ENCODE measurements at regions not wholly inside any gene's neighbourhood (a gene's known extent, or its start where the extent isn't known, plus 50 kb on each side); places are given as distances from the start of the nearest gene placed in this dataset.

DNA sequence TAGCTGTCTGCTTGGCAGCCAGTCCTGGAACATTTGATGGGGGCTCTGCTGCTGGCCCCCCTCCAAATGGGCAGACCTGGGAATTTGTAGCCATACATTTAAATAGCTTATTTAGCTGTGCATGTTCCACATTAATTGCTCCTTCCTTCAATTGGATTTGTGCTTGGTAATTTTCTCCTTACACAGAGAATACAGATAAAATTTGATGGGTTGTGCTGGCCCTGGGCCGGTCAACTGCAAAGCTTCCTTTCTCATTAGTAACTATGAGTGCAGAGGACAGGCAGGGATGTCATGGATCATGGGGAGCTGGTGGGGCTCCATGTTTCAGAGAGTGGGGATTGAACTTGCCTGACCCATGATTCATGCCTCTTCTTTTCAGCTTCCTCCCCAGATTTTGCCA is 201.5 kb upstream of the GHITM start:
- no peak for ATAC-seq
- no peak overlapping the region for H3K27ac Mint-ChIP-seq
- H3K9me3 Mint-ChIP-seq: no peaks in the 10 kb centered on the region
- no peaks in the 10 kb centered on the region for H3K36me3 Mint-ChIP-seq
- no peak for DNase-seq (ENCODE audit: low spot score in 2 of 2)

DNA sequence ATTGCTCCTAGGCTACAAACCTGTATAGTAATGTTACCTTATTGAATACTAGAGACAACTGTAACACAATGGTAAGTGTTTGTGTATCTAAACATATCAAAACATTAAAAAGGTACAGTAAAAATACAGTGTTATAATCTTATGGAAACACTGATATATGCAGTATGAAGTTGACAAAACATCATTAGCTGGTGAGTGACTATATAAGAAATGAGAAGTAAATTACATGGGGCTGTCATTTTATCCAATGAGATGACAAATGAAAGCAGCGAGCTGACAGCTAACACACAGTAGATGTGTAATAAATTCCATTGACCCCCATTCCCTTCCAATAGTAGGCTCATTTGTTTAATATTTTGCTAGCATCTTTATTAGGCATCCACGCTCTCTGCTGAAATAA is 198.1 kb upstream of the GHITM start:
- H3K9me3 Mint-ChIP-seq: no peaks in the 10 kb centered on the region
- DNase-seq (ENCODE audit: low spot score in 2 of 2) (no peak), ATAC-seq (no peak)
- no peak overlapping the region for H3K27ac Mint-ChIP-seq
- H3K36me3 Mint-ChIP-seq: no peaks in the 10 kb centered on the region

DNA sequence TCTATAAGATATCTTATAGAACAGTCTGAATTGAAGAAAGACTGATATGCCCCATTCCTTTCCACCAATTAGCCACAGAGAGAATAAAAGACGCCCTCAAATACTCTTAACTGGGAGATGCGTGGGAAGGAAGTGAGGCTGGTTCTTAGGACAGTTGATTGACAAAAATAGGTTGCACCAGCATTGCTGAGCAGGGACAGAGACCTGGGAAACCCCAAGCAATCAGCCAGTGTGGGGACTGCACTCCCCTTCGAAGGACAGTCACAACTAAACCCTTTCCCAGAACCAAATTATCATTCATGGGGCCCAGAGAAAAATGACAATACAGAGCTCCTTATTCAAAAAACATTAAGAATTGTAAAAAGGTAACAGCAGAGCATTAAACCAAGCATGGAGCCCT is 196.9 kb upstream of the GHITM start:
- no peaks in the 10 kb centered on the region for H3K9me3 Mint-ChIP-seq
- no peaks in the 10 kb centered on the region for H3K36me3 Mint-ChIP-seq
- ATAC-seq: no peak
- DNase-seq (ENCODE audit: low spot score in 2 of 2): no peak
- no peak overlapping the region for H3K27ac Mint-ChIP-seq

DNA sequence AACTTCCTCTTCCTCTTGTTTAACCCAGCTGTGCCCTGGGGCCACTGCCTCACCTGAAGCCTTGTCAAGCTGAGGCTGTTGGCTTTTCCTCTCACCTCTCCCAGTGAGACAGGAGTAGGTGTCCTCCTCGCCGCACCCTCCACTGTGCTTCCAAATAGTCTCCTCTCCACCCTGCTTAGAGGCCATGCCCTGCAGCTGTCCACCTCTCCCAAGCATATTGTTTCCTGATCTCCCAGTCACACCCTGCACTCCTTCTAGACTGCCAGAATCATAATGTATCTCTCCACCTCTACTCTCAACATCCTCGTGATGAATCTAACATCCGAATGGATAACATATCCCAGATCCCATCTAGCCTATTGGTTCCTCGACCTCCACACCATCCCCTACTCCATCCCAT is 196.3 kb upstream of the GHITM start:
- no peak for DNase-seq (ENCODE audit: low spot score in 2 of 2)
- ATAC-seq: no peak

DNA sequence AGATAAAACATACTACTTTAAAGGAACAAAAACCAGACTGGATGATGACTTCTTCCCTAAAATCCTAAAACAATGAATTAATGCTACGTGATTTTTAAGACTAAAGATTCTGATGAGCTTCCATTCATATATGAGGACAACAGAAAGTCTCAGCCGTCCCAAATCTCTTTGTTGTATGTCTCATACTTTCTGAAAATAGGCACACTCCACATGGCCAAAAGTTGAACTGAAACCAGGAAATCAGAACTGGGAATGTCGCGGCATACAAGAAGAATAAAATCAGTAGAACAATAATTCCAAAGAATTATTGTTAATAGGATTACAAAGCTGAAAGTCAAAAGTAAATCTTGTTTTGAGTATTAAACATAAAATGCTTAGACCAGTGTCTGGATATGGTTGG is 195.4 kb upstream of the GHITM start:
- Mint-ChIP-seq H3K36me3 (no peaks in the 10 kb centered on the region), H3K27ac (no peak overlapping the region), H3K9me3 (no peaks in the 10 kb centered on the region)
- DNase-seq (ENCODE audit: low spot score in 2 of 2) (no peak), ATAC-seq (no peak)

More for the DNA sequence above, 196.3 kb upstream of the GHITM start:
- Mint-ChIP-seq H3K36me3 (no peaks in the 10 kb centered on the region), H3K27ac (no peak overlapping the region), H3K9me3 (no peaks in the 10 kb centered on the region)

DNA sequence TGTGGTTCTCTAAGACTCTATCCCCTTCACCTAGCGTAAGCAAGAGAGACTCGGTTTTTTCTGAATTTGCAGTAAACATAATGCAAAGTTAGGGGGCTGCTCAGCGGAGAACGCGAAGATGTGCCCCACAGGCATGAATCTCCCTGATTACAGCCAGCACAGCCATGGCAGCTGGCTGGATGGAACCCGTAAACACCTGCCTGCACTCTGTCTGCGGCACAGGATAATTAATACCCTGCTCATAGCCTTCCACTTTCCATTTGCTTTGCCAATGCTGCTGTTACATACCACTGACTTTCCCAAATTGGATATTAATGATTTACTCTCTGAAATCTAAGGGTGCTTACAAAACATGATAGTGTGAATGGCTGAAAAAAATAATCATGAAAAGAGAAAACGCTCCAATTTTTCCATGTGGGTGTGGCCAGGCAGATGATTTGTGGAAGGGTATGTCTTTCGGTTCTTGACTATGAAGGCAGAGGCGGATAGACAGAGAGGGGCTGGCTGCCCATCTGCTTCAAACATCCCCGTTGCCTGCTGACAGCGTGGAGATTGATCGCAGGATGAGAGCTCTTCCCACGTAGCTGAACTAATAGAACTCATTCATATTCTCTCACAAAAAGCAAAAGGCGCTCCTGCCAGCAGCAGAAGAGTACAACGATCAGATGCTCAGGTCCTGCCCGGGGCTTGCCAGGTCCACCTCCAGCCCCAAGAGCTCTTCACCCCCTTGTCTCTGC is 193.2 kb upstream of the GHITM start:
- ATAC-seq (no peak), DNase-seq (ENCODE audit: low spot score in 2 of 2) (no peak)
- Mint-ChIP-seq H3K36me3 (no peaks in the 10 kb centered on the region), H3K9me3 (no peaks in the 10 kb centered on the region), H3K27ac (no peak overlapping the region)

DNA sequence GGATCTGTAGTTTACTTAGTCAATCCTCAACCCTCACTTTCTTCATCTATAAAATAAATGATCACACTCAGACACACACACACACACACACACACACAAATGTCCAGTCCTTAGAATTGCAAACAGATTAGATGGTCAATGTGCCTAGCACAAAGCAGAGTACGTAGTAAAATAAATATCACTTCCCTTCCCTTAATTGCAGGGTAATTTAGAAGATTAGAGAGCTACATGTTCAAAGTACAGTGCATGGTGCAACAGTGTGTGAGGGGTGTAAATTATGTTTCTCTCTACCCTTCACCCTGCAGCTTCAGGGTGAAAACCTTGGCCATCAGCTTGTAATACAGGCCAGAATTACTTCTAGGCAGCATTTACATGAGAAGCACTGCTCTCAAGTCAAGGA is 187.0 kb upstream of the GHITM start:
- no peak for ATAC-seq
- DNase-seq (ENCODE audit: low spot score in 2 of 2): no peak
- no peaks in the 10 kb centered on the region for H3K9me3 Mint-ChIP-seq
- H3K27ac Mint-ChIP-seq: no peak overlapping the region
- H3K36me3 Mint-ChIP-seq: no peaks in the 10 kb centered on the region

DNA sequence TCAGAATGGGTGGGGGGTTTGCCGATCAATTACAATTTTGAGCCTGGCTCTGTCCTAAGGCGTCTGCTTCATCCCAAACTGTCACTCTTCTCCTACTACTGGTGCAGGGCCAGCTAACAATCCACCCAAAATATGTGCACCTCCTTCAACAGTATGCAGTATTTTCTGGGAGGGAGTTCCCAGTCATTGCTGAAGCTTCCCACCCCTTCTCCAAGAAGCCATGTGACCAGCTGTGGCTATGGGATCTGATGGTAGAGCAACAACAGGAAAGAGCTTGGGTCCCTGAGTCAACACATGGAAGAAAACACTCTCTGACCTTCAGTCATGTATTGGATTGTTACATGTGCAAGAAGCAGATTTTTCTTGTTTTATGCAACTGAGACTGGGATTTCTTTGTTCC is 185.7 kb upstream of the GHITM start:
- DNase-seq (ENCODE audit: low spot score in 2 of 2): no peak
- no peak for ATAC-seq
- no peaks in the 10 kb centered on the region for H3K9me3 Mint-ChIP-seq
- H3K36me3 Mint-ChIP-seq: no peaks in the 10 kb centered on the region
- H3K27ac Mint-ChIP-seq: no peak overlapping the region

DNA sequence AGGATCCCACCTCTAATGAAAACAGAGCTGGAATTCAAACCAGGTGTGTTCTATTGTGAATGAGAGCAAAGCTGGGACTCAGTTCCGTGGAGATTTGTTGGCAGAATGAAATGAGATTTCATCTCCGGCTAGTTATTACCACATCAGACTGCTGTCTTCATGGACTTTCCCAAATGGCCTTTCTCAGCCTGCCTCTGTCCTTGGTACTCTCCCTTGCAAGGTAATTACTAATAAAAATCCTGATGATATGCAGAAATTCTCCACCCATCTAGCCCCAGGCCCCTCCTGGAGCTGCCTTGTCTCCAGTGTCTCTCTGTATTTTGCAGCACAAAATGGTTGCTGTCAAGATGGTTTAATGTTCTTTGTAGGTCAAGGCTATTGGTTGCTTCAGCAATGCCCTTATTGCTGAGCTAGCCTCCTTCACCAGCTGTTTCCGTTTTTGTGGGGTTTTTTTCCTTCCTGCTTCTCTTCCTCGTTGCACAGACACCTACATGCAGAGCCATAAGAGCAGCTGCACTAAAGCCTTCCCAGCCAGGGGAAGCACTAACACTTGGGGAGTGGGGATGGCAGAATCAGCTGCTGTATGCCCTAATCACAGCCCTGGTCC is 185.0 kb upstream of the GHITM start:
- H3K9me3 Mint-ChIP-seq: no peaks in the 10 kb centered on the region
- no peak overlapping the region for H3K27ac Mint-ChIP-seq
- no peak for DNase-seq (ENCODE audit: low spot score in 2 of 2)
- H3K36me3 Mint-ChIP-seq: no peaks in the 10 kb centered on the region
- ATAC-seq: no peak

DNA sequence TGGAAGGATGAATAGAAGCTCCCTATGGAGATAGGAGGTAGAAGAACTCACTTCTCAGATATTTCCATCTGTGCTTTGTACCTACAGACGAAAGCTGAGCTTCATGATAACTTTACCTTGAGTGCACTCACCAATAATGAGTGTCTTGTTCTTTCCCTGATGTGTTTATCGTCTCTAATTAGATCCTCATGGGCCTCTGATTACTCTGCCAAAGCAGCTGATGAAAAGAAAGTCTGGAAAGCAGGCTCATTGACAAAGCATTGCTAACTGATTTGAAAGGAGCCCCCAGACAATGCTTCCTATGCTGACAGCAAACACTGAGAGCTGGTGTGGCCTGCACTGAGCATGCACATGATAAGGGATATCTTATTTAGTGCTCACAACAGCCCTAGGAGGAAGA is 183.9 kb upstream of the GHITM start:
- ATAC-seq (no peak), DNase-seq (ENCODE audit: low spot score in 2 of 2) (no peak)
- no peaks in the 10 kb centered on the region for H3K36me3 Mint-ChIP-seq
- no peaks in the 10 kb centered on the region for H3K9me3 Mint-ChIP-seq
- no peak overlapping the region for H3K27ac Mint-ChIP-seq

DNA sequence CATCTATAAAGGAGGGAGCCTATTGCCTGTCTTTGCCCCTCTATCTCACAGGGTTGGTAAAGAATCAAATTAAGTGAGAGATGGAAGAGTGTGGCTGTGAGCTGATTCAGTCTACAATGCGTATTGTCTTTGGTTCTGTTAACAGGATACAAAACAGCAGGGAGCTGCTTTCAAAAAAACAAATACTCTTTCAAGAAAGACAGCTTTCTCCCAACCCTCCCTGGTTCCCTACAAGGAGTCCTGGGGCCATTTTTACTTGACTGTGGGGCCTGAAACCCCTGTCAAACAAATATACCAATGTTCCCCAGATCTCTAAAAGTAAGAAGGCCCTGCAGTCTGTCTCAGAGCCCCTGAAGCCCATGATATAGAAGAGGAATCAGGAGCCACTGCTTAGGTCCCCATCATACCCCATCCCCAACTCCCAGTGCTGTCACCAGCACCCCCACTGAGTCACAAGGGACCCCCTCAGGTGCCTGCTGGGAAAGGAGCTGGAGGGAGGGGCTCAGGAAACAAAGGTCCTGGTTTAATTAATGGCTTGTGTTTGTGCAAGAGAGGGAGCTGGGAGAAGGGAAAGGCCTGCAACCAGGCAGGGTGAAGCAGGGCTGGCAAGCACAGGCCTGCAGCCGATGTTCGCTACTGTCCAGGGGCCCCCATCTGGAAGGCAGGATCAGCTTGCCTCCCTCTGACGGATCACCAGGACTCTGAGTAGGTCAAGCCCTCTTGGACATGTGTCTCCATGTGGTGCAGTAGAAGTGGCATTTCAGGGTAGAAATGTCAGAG is 182.0 kb upstream of the GHITM start:
- ATAC-seq: no peak
- no peak for DNase-seq (ENCODE audit: low spot score in 2 of 2)

DNA sequence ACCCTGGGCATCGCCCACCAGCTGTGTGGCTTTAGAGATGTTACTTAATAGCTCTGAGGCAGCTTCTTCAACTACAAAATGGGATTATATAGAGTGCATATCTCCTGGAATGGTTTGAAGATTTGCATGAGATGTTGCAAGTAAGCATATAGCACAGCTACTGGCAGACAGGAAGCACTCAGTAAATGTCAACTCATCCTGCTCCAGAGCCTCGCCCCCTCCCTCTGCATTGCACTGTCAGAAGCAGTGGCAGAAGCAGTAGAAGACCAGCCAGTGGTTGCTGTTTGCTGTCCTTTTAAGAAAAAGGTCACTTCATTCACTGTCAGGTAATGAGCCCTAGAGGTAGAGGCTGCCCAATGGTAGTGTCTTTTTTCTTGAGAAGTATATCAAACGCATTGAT is 180.0 kb upstream of the GHITM start:
- DNase-seq (ENCODE audit: low spot score in 2 of 2): no peak
- H3K36me3 Mint-ChIP-seq: no peaks in the 10 kb centered on the region
- H3K9me3 Mint-ChIP-seq: no peaks in the 10 kb centered on the region
- H3K27ac Mint-ChIP-seq: no peak overlapping the region
- no peak for ATAC-seq

More for the DNA sequence above, 182.0 kb upstream of the GHITM start:
- Mint-ChIP-seq H3K9me3 (no peaks in the 10 kb centered on the region), H3K27ac (no peak overlapping the region), H3K36me3 (no peaks in the 10 kb centered on the region)

DNA sequence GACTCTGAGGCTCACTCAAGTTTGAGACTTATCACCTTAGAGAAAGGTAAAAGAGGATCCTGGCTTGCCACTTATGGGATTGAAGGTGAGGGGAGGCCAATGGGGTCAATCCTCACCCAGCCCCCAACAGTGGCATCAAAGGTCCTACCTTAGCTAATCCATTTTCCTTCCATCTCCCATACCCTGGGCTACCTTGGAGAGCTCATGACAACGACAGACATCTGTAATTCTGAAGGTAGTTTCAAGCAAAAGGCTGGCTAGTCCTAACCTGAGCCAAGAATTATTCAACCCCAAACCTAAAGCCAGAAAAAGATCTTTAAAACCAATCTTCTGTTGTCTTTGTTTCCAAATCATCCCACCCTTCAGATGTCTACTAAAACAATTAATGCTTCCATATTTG is 179.2 kb upstream of the GHITM start:
- H3K9me3 Mint-ChIP-seq: no peaks in the 10 kb centered on the region
- no peak overlapping the region for H3K27ac Mint-ChIP-seq
- DNase-seq (ENCODE audit: low spot score in 2 of 2) (no peak), ATAC-seq (no peak)
- no peaks in the 10 kb centered on the region for H3K36me3 Mint-ChIP-seq

DNA sequence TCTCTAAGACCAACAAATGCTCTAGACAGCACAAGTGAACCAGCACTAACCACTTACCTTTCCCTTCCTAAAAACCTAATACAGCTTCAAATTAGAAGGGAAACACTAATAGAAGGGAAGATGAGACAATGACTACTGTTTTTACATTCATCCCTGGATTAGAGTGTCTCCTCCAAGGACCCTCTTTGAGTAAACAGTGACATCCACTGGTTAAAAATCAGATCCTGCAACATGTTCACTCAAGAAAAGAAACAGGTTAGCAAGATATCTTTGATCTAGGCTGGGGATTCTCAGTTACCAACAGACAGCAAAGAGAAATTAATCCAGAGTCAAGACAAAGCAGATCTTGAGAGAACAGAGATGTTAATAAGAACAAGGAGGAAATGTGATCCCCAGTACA is 177.7 kb upstream of the GHITM start:
- Mint-ChIP-seq H3K9me3 (no peaks in the 10 kb centered on the region), H3K27ac (no peak overlapping the region), H3K36me3 (no peaks in the 10 kb centered on the region)
- ATAC-seq: no peak
- no peak for DNase-seq (ENCODE audit: low spot score in 2 of 2)

DNA sequence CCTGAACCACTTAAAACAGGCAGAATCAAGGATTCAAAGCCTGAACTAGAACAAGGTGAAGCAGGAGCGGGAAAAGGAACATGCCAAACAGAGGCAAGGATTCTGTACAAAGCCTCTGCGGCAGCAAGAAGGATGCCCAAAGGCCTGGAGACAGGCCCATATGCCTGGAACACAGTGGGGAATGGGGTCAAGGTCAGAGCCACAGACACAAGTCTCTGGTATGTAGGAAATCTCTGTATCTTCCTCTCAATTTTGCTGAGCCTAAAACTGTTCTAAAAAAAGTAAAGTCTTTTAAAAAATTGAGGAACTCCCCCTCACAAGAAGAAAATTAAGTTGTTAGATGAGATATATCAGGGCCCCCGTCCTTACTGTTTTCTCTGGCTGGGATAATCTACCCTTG is 175.9 kb upstream of the GHITM start:
- no peak for ATAC-seq
- Mint-ChIP-seq H3K36me3 (no peaks in the 10 kb centered on the region), H3K9me3 (no peaks in the 10 kb centered on the region), H3K27ac (no peak overlapping the region)
- no peak for DNase-seq (ENCODE audit: low spot score in 2 of 2)

DNA sequence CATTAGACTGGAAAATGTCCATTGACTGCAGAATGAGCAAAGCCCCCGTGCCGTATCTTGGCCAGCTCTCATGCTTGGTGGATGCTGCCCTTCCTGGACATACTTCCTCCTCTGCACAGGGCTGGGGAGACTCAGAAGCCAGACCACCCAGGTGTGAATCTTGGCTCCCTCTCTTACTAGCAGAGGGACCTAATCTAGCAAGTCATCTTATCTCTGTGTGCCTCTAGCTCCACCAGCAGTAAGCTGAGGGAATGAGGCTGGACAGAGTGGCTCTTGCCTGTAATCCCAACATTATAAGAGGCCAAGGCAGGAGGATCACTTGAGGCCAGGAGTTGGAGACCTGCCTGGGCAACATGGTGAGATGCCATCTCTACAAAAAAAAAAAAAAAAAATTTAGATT is 173.8 kb upstream of the GHITM start:
- Mint-ChIP-seq H3K36me3 (no peaks in the 10 kb centered on the region), H3K27ac (no peak overlapping the region), H3K9me3 (no peaks in the 10 kb centered on the region)
- DNase-seq (ENCODE audit: low spot score in 2 of 2) (no peak), ATAC-seq (no peak)

DNA sequence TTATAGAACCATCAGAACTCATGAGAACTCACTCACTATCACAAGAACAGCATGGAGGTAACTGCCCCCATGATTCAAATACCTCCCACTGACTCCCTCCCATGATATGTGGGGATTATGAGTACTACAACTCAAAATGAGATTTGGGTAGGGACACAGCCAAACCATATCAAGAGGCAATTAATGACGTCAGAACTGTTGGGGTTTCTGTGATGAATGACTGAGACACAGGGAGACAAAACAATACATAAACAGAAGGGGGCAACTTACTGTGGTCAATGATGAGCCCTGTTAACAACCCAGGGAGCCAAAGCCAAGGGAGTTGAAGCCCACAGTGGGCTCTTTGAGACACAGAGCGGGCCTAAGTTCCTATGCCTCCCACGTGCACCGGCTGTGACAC is 171.3 kb upstream of the GHITM start:
- H3K36me3 Mint-ChIP-seq: no peaks in the 10 kb centered on the region
- DNase-seq (ENCODE audit: low spot score in 2 of 2) (no peak), ATAC-seq (no peak)
- H3K9me3 Mint-ChIP-seq: no peaks in the 10 kb centered on the region
- no peak overlapping the region for H3K27ac Mint-ChIP-seq

All from activated naive CD4-positive, alpha-beta T cell treated with anti-CD3 and anti-CD28 coated beads, Interleukin-2, amount 50 U/mL, for 72 hours (primary cell).